ENCODE measurements at regions not wholly inside any gene's neighbourhood (a gene's known extent, or its start where the extent isn't known, plus 50 kb on each side); places are given as distances from the start of the nearest gene placed in this dataset.

DNA sequence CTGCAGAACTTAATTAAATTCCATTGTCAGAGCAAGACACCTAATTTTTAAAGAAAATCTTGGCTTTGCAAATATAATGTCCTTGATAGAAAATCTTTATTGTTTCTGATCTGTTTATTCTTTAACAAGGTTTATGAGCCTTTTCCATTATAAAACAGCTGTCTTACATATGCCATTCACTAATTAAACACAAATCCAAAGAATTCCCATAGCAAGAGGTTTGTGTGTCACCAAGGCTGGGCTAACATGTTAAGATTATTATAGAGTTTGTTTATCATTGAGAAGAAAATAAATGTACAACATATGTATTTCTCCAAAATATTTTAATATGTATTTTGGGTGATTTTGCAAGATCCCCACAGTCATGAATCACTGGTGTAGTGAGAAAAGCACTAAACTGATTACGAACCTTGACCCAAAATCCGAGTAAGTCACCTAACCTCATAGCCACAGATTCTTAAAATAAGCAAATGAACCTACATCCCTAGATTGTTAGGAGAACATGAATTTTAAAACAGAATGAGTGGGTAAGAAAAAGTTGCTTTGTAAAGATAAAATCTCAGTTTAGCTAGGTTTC lies 694.8 kb upstream of the INTU start:
- no peak overlapping the region for H3K4me2 ChIP-seq (ENCODE audit: low read depth, low read length)
- no peak overlapping the region for H2AFZ ChIP-seq (ENCODE audit: low read length)
- POLR2A ChIA-PET: no interaction called here
- no peaks in the 10 kb centered on the region for H3K36me3 ChIP-seq (replicated peaks in 1 of 2; ENCODE audit: control insufficient read depth in 1 of 2, insufficient read depth in 2 of 2, low read length in 2 of 2)
- TF ChIP-seq ZNF777 (CRISPR knock-in tag; IDR thresholded peaks at IDR 0.05) (no peak), ZNF572 (CRISPR knock-in tag; IDR thresholded peaks at IDR 0.05) (no peak), ZSCAN12 (CRISPR knock-in tag; IDR thresholded peaks at IDR 0.05) (no peak)
- TF ChIP-seq, protein P1, sequence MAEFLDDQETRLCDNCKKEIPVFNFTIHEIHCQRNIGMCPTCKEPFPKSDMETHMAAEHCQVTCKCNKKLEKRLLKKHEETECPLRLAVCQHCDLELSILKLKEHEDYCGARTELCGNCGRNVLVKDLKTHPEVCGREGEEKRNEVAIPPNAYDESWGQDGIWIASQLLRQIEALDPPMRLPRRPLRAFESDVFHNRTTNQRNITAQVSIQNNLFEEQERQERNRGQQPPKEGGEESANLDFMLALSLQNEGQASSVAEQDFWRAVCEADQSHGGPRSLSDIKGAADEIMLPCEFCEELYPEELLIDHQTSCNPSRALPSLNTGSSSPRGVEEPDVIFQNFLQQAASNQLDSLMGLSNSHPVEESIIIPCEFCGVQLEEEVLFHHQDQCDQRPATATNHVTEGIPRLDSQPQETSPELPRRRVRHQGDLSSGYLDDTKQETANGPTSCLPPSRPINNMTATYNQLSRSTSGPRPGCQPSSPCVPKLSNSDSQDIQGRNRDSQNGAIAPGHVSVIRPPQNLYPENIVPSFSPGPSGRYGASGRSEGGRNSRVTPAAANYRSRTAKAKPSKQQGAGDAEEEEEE (CRISPR knock-in tag; IDR thresholded peaks at IDR 0.05; ENCODE audit: borderline replicate concordance): no peak
- TF ChIP-seq, protein P2, sequence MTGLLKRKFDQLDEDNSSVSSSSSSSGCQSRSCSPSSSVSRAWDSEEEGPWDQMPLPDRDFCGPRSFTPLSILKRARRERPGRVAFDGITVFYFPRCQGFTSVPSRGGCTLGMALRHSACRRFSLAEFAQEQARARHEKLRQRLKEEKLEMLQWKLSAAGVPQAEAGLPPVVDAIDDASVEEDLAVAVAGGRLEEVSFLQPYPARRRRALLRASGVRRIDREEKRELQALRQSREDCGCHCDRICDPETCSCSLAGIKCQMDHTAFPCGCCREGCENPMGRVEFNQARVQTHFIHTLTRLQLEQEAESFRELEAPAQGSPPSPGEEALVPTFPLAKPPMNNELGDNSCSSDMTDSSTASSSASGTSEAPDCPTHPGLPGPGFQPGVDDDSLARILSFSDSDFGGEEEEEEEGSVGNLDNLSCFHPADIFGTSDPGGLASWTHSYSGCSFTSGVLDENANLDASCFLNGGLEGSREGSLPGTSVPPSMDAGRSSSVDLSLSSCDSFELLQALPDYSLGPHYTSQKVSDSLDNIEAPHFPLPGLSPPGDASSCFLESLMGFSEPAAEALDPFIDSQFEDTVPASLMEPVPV (CRISPR knock-in tag; IDR thresholded peaks at IDR 0.05): no peak
- TF ChIP-seq, protein P3, sequence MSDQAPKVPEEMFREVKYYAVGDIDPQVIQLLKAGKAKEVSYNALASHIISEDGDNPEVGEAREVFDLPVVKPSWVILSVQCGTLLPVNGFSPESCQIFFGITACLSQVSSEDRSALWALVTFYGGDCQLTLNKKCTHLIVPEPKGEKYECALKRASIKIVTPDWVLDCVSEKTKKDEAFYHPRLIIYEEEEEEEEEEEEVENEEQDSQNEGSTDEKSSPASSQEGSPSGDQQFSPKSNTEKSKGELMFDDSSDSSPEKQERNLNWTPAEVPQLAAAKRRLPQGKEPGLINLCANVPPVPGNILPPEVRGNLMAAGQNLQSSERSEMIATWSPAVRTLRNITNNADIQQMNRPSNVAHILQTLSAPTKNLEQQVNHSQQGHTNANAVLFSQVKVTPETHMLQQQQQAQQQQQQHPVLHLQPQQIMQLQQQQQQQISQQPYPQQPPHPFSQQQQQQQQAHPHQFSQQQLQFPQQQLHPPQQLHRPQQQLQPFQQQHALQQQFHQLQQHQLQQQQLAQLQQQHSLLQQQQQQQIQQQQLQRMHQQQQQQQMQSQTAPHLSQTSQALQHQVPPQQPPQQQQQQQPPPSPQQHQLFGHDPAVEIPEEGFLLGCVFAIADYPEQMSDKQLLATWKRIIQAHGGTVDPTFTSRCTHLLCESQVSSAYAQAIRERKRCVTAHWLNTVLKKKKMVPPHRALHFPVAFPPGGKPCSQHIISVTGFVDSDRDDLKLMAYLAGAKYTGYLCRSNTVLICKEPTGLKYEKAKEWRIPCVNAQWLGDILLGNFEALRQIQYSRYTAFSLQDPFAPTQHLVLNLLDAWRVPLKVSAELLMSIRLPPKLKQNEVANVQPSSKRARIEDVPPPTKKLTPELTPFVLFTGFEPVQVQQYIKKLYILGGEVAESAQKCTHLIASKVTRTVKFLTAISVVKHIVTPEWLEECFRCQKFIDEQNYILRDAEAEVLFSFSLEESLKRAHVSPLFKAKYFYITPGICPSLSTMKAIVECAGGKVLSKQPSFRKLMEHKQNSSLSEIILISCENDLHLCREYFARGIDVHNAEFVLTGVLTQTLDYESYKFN (CRISPR knock-in tag; conservative IDR thresholded peaks at IDR 0.05): no peak
- WGBS (ENCODE audit: low lambda C conversion rate): 2% methylated on average over 2 of the region's 2 CpGs
- in situ Hi-C loops (cut with HindIII; ENCODE audit: extremely low pct_ligation_motif_present, low pct_unique_long_range_greater_than_20kb): no loop called here
- H4K20me1 ChIP-seq (ENCODE audit: insufficient read depth, low read length): no peaks in the 10 kb centered on the region
- H3K27me3 ChIP-seq (ENCODE audit: control insufficient read depth in 1 of 2, insufficient read depth in 2 of 2, low read length in 2 of 2): no peaks in the 10 kb centered on the region
- intact Hi-C loops (cut with micrococcal nuclease; ENCODE audit: unreplicated experiment): no loop called here
- no peaks in the 10 kb centered on the region for H3K9me3 ChIP-seq (ENCODE audit: low read length)
- H3K4me3 ChIP-seq (replicated peaks in 1 of 3; ENCODE audit: insufficient read depth in 1 of 3, low read depth in 2 of 3, low read length in 3 of 3): no peak overlapping the region
- DNase-seq (ENCODE audit: low spot score) (no peak), ATAC-seq (no peak), FAIRE-seq (no peak)
- H3K27ac ChIP-seq (ENCODE audit: extremely low read length, insufficient read depth, low read length): no peak overlapping the region
- BruUV-seq (replicated peaks): no TSS peak
- CTCF ChIA-PET (ENCODE audit: low intra/inter-chr PET ratio, low total read pairs): no interaction called here
- no peak overlapping the region for H3K9ac ChIP-seq (ENCODE audit: insufficient read depth, low read depth, low read length)
- no peaks in the 10 kb centered on the region for H3K79me2 ChIP-seq (ENCODE audit: insufficient read depth, low read length)
- no peaks in the 10 kb centered on the region for H3K4me1 ChIP-seq (ENCODE audit: insufficient read depth, low read length)
